Body of pancreas (tissue), 4 donors: ENCODE measurements at regions not wholly inside any gene's neighbourhood (a gene's known extent, or its start where the extent isn't known, plus 50 kb on each side); places are given as distances from the start of the nearest gene placed in this dataset.

Source experiments
- POLR2A ChIP-seq, 3 donors: fragments of 450-650 bp; IDR thresholded peaks; one replicate each; pipeline ENCODE4 v1.6.1; 2016; ENCODE audit warnings: antibody characterized with exemption in 3 of 3, mild to moderate bottlenecking in 2 of 3
- TF ChIP-seq, protein P1 (sequence below), 7 experiments: fragments of 450-650 bp in 4 of 7; fragments of 200-600 bp in 3 of 7; sonication (generic) in 3 of 7; IDR thresholded peaks; one replicate each; pipeline ENCODE4 v1.5.1; 2016 to 2019; ENCODE audit warnings: antibody characterized with exemption in 7 of 7

DNA sequence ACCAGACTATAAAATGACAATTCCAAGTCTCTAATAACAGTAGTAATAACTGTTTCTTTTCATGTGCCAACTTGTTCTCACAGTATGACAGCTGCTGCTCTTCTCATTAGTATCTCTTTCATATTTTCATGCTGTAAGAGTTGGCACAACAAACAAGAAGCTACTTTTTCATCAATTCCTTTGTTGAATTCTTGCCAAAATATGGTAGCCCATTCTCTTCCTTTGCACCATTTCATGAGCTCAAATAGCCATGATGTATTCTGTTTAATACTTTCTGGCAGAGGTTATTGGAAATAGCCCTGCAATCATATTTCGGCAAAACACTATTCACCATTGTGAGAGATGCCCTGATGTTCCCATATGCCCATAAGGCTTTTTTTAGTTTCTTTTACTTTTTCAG, 1100.7 kb downstream of the TRHDE start:
- TF ChIP-seq, protein P1, sequence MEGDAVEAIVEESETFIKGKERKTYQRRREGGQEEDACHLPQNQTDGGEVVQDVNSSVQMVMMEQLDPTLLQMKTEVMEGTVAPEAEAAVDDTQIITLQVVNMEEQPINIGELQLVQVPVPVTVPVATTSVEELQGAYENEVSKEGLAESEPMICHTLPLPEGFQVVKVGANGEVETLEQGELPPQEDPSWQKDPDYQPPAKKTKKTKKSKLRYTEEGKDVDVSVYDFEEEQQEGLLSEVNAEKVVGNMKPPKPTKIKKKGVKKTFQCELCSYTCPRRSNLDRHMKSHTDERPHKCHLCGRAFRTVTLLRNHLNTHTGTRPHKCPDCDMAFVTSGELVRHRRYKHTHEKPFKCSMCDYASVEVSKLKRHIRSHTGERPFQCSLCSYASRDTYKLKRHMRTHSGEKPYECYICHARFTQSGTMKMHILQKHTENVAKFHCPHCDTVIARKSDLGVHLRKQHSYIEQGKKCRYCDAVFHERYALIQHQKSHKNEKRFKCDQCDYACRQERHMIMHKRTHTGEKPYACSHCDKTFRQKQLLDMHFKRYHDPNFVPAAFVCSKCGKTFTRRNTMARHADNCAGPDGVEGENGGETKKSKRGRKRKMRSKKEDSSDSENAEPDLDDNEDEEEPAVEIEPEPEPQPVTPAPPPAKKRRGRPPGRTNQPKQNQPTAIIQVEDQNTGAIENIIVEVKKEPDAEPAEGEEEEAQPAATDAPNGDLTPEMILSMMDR (IDR thresholded peaks at IDR 0.05): no peak
- no peak for TF ChIP-seq POLR2A (IDR thresholded peaks at IDR 0.05)
